Fibroblast of gingiva (primary cell): ENCODE measurements at regions not wholly inside any gene's neighbourhood (a gene's known extent, or its start where the extent isn't known, plus 50 kb on each side); places are given as distances from the start of the nearest gene placed in this dataset.
A peak's percentile ranks its signal among the peaks of the same experiment; 100 is the strongest.

Source experiments
- DNase-seq: peaks from one replicate; pipeline ENCODE4 v3.0.0-alpha.2; 2011; ENCODE audit warnings: low read depth

GRCh38 chr4:20302336-20302735 is 50.6 kb downstream of the SLIT2 start:
- no peak for DNase-seq

- DNase-seq, result peak; percentile 48
Measured at GRCh38 chr4:20305976-20306375, 54.3 kb downstream of the SLIT2 start.

- DNase-seq, result peak; percentile 40
Measured at GRCh38 chr4:20311856-20312255, 60.2 kb downstream of the SLIT2 start.

- DNase-seq, result no peak
Measured at GRCh38 chr4:20313237-20314030, 61.7 kb downstream of the SLIT2 start.

- no peak for DNase-seq
Measured at GRCh38 chr4:20317424-20317985, 65.8 kb downstream of the SLIT2 start.

GRCh38 chr4:20318001-20318908 is 66.5 kb downstream of the SLIT2 start:
- DNase-seq, result no peak

GRCh38 chr4:20318909-20319277 is 67.2 kb downstream of the SLIT2 start:
- DNase-seq, result no peak

- no peak for DNase-seq
Measured at GRCh38 chr4:20319825-20320612, 68.3 kb downstream of the SLIT2 start.

- no peak for DNase-seq
Measured at GRCh38 chr4:20323991-20324390, 72.3 kb downstream of the SLIT2 start.

GRCh38 chr4:20326460-20326859 is 74.8 kb downstream of the SLIT2 start:
- DNase-seq, result no peak

- DNase-seq, result peak; percentile 62
Measured at GRCh38 chr4:20326977-20327376, 75.3 kb downstream of the SLIT2 start.

- no peak for DNase-seq
Measured at GRCh38 chr4:20327808-20328207, 76.1 kb downstream of the SLIT2 start.

GRCh38 chr4:20331642-20332041 is 79.9 kb downstream of the SLIT2 start:
- DNase-seq, result peak; percentile 21

GRCh38 chr4:20333141-20333715 is 81.5 kb downstream of the SLIT2 start:
- no peak for DNase-seq

- no peak for DNase-seq
Measured at GRCh38 chr4:20337261-20337664, 85.6 kb downstream of the SLIT2 start.

- no peak for DNase-seq
Measured at GRCh38 chr4:20338841-20339240, 87.1 kb downstream of the SLIT2 start.

- no peak for DNase-seq
Measured at GRCh38 chr4:20341134-20341738, 89.5 kb downstream of the SLIT2 start.

- DNase-seq, result peak; percentile 30
Measured at GRCh38 chr4:20347531-20347930, 95.8 kb downstream of the SLIT2 start.

- no peak for DNase-seq
Measured at GRCh38 chr4:20348411-20348810, 96.7 kb downstream of the SLIT2 start.

GRCh38 chr4:20351360-20352162 is 99.9 kb downstream of the SLIT2 start:
- no peak for DNase-seq

- DNase-seq, result no peak
Measured at GRCh38 chr4:20352163-20352431, 100.4 kb downstream of the SLIT2 start.
